SK-N-DZ (cell line): ENCODE measurements at regions not wholly inside any gene's neighbourhood (a gene's known extent, or its start where the extent isn't known, plus 50 kb on each side); places are given as distances from the start of the nearest gene placed in this dataset.

Experiments used
- DNase-seq: peaks from one replicate; pipeline ENCODE4 v3.0.0-alpha.2; 2015; ENCODE audit warnings: low spot score

DNA sequence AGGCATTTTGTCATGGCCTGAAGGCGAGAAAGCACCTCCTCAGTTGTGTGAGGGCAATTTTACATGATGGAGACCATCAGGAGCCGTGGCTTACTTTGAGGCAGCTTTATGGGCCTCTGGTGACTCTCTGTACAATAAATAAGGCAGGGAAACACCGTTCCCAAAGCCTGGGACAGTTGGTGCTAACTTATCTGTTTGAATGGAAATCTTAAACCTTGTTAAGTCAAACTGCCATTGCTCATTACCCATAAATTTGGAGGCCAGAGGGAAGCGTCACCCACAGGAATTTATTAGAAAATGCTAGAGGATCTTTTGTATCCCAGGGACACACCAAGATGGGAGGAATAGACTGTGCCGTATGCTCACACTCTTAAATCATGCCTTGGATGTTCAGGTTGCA, 1156.9 kb downstream of the BRD1 start:
- no peak for DNase-seq

DNA sequence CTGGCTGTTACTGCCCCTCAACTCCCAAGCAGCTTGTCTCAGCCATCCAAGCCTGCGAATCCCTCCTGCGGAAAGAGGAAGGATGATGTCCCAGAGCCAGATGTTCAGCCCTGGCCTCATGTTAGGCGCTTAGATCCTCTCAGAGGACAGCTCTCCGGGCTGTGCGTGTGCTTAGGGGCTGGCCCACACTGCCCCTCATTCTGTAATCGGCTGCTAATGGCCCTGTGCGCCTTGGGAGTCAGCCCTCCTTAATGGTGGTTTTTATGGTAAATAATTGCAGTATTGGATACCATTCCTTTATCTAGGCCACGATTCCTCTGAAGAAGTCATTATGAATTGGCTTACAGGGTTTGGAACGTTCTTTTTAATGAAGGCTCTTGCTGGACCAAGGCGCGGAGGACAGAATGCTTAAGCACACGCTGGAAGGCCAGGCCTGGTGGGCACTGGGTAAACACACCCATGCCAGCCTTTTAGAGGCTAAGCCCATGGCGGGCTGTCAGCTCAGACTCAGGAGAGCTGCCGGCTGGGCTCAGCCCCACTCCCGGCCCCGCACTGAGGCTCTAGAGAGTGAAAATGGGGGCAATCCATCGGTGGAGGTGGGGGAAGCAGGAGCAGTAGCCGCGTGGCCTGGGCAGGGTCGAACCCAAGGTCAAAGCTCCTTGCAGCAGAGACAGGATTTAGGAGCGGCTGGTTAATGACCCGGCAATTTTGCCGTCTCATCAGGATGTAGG, 1157.5 kb downstream of the BRD1 start:
- no peak for DNase-seq

- DNase-seq, result no peak
Measured at GRCh38 chr22:48669226-48669625, 1158.4 kb downstream of the BRD1 start.

DNA sequence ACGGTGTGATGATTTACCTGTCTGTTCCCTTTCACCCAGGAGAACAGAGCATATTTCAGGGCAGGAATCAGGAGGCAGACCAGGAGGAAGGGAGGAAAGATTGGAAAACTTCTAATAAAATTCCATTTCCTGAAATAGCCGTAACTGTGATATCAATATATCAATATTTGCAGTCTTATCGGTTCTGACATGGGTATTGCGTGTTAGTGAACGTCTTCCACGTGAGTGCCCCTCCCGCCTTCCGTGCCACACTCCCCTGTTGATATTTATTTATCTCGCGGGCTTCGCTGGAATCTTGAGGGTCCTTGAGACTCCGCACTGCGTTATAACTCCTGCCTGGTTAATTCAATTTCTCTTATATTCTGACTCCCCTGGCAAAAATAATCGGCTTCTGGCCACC, 1160.4 kb downstream of the BRD1 start:
- no peak for DNase-seq

DNA sequence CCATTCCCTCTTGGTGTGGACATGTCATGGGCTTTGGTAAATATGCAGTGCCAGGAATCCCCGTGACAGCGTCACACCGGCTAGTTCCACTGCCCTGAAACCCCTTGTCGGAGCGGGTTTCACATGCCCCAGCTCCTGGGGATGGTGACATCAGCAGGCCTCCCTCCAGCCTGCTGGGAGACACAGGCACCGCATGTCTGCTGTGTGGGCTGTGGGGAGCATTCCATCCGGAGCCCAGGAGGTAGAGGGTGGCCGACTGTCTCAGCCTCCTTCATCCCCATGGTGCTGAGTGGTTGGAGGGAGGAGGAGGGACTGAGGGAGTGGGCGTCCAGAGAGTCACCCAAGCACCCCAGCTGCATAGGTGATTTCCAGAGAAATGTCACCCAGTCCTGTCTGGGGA, 1161.1 kb downstream of the BRD1 start:
- no peak for DNase-seq

DNA sequence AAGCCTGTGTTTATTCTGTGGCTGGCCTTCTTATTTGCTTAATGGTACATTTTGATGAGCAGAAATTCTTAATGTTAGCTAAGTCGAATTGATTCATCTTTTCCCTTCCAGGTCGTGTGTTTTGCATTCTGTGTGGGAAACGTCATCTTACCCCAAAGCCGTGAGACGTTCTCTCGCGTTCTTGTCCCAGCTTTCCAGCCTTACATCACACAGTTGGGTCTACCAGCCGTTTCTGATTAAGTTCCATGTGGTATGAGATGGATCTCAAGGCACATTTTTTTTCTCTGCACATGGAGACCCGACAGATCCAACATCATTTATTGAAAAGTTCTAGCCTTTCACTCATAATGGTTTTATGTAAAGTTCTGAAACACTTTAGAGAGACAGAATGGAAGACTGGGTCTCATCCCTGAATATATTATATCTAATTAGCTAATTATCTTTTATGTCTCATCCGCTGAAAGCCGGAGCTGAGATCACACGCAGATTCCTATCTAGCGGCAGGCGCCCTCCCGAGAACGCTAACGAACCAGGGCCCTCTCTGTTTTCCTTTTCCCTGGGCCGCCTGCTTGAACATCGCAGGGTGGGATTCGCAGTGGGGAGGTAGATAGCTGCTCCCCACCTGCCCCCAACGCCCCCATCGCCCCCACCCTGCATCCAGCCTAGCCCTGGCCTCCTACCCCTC, 1162.2 kb downstream of the BRD1 start:
- peak; percentile 70 for DNase-seq

DNA sequence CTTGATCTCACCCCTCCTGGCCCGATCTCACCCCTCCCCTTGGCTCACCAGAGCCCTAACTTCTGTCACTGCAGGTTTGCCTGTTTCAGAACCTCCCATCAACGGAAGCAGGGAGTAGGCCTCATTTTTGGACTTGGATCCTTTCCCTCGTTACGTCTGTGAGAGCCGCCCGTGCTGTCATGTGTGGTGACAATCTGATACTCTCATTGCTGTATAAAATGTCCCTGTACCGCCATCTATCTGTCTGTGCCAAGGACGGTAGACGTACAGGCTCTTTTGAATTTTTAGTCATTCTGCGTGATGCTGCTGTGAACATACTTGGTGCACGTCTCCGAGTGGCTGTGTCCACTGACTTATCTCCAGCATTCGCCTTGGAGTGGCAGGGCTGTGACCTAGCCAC, 1163.1 kb downstream of the BRD1 start:
- DNase-seq, result peak; percentile 64

GRCh38 chr22:48663297-48663696, 1164.4 kb downstream of the BRD1 start:
- no peak for DNase-seq

DNA sequence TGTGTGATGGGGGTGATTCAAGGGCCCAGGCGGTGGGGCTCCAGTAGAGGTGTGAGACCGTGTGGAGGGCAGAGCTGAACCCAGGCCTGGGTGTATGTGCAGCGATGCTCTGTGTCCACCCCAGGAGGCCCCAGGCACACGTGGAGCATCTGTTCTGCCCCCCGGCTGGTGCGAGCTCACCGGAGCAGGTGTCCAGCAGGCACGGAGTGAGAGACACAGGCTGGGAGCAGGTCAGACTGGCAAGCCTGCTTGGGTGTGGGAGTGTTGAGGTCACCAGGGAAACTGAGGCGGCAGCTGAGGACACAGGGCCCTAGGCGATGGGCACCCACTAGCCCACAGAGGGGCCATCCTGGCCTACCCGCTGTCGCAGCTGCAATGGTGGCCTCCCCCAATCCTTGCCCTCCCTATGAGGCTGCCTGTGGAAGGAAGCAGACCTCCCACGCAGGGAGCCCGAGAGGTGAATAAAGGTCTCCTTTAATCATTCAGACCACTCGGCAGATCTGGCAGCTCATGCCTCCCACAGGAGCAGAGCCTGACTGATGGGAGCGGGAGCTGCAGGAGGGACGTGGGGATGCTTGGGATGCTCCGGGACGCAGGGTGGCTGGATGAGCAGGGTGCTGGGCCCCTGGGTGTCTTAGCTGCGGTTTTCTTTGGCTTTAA, 1165.1 kb downstream of the BRD1 start:
- DNase-seq, result no peak

GRCh38 chr22:48661984-48662383, 1165.7 kb downstream of the BRD1 start:
- DNase-seq, result no peak

DNA sequence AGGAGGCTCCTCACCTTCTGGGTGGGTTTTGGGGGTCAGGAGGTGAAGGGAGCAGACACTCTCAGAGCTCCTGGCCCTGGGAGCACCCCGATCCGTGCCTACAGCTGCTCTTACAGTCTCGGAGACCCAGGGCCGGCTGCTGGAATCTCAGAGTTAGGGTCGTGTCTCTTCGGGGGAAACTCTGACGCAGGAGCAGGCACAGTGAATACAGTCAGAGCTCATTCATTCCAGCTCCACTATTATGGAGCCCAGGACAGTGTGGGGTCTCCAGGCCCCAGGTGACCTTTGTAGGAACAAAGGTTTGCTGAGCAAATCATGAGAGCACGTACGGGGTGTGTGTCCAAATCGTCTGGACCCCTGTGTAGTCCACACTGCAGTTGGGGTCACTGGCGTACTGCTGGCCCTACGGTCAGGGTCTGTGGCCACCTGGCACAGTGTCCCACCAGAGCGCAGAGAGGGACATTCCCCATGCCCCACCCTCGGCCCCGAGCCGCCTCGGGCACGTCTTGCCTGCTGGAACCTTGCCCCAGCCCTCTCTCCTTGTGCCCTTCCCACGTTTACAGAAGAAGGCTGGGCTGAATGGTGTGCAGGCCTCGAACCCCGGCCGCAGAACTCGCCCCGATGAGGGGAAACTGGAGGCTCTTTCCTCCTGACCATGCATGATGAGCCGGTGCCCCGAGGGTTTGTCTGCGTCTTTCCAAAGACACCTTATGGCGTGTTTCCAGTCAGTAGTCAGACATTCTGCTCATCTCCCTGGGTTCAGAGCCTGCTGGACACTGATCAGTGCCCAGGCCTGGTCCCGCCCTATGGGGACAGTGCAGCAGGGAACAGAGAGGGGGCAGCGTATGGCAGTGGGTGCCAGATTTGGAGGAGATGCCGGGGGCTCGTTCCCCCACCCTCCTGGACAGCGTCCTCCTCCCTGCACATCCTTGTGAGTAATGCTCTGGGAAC, 1166.6 kb downstream of the BRD1 start:
- no peak for DNase-seq

GRCh38 chr22:48660104-48660789, 1167.4 kb downstream of the BRD1 start:
- DNase-seq, result no peak

DNA sequence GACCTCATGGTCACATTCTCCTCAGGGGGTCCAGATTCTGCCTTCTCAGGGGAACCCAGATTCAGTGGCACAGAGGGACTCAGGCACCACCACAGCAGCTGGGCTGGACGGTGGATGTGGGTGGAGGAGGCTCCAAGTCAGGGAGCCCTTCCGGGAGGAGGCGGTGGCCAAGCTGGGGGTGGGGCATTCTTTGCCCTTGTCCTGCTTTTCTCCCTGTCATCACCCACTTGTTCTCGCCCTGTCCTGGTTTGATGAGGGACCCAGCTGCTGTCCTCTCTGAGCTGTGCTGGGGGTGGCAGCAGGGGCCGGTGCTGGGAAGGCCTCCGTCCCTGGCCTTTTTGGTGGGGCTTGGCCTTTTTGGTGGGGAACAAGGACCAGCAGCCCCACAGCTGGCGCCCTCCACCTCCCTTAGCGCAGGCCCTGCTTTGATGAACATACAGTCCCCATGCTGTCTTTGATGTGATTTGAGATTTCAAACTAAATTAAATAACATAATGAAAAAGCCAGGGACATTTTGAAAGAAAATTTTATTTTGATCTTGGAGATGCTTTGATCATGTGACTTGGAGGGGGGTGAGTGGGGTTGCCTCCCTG, 1168.2 kb downstream of the BRD1 start:
- peak; percentile 46 for DNase-seq

- no peak for DNase-seq
Measured at GRCh38 chr22:48658871-48659270, 1168.8 kb downstream of the BRD1 start.

DNA sequence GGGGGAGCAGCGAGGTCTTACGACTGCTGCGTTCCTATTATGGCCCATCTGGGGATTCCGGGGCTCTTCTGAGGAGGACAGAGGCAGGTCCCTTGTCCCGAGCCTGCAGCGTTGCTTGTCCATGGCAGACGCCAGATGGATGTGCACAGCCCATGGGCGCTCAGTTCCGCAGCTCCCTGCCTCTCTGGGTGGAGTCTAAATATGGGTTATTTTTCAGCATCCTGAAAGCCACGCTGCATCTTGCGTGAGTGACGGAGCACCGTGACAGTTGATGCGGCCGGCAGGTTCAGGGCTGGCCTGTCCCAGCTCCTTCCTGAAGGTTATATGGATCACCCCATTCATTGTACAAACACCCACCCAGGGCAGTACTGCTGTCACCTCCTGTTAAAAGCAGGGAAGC, 1169.4 kb downstream of the BRD1 start:
- DNase-seq, result no peak

- no peak for DNase-seq
Measured at GRCh38 chr22:48654492-48654891, 1173.2 kb downstream of the BRD1 start.

- DNase-seq, result no peak
Measured at GRCh38 chr22:48653929-48654328, 1173.7 kb downstream of the BRD1 start.

DNA sequence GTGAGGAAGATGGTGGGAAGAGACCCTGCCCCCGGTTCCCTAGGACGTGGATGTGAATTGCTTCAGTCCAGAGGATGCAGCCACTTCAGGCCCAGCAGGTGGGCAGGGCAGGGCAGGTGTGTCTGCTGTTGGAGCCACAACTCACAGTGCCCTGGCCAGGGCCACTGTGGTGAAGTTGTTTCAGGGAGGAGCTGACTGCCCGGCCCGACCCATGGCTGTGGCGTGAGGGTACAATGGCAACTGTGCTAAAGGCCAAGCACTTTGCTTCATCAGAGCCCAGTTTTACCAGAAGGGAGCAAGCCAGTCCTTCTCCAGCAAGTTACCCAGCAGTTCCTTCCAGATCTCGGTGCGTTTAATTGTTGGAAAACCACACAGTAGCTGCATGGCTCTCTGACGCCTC, 1174.4 kb downstream of the BRD1 start:
- no peak for DNase-seq

DNA sequence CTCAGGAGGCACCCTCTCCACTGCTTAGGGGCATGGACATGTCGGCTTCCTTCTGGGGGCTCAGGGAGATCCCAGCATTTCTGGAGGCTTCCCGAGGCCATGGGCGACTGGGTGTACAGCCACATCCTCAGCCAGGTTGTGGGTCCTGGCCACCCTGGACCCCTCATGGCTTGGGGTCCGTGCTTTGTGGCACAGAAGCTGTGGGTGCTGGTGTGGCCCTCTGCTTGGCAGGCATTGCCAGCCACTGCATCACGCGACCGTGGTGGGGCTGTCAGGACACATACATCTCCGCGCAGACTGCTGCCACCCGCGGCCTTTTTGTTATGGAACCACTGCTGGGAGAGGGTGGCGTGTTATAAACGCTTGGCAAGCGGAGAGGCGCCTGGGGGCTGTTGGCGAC, 1174.9 kb downstream of the BRD1 start:
- DNase-seq, result no peak

DNA sequence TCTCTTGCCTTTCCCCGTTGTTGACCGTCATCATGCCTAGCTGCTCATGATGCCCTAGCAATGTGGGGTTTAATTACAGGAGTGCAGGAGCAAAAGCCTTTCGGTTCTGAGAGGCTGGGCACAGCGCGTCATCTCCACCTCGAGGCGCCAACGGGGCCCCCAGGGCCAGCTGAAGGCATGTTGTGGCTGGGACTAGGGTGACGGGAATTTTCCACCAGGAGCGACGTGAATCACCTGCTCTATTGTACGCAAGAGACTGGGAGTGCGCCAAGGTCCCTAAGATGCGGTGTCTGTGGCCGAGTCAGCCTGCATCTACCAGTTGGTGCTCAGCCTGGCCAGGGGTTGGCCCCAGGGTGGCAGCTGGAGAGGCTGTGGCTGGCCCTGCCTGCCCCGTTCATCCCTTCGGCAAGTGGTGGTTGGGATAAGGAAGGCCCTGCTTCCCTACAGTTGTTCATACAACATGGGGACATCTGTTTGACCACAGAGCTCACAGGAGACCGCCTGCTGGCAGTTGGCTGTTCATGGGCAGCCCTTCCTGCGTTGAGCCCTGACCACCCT, 1175.6 kb downstream of the BRD1 start:
- no peak for DNase-seq
